Peyer's patch (tissue), 4 donors: ENCODE measurements at regions not wholly inside any gene's neighbourhood (a gene's known extent, or its start where the extent isn't known, plus 50 kb on each side); places are given as distances from the start of the nearest gene placed in this dataset.

ENCODE experiments used
- POLR2A ChIP-seq, 2 donors: fragments of 450-650 bp; IDR thresholded peaks; one replicate each; pipeline ENCODE4 v1.5.1; 2017; ENCODE audit warnings: antibody characterized with exemption in 2 of 2, mild to moderate bottlenecking in 2 of 2, moderate library complexity in 2 of 2
- TF ChIP-seq, protein P1 (sequence below), 6 experiments: fragments of 450-650 bp in 4 of 6; fragments of 200-600 bp in 2 of 6; sonication (generic) in 1 of 6; IDR thresholded peaks; one replicate each; pipeline ENCODE4 v1.5.1; 2017 to 2019; ENCODE audit warnings: antibody characterized with exemption in 6 of 6, mild to moderate bottlenecking in 3 of 6, moderate library complexity in 1 of 6

DNA sequence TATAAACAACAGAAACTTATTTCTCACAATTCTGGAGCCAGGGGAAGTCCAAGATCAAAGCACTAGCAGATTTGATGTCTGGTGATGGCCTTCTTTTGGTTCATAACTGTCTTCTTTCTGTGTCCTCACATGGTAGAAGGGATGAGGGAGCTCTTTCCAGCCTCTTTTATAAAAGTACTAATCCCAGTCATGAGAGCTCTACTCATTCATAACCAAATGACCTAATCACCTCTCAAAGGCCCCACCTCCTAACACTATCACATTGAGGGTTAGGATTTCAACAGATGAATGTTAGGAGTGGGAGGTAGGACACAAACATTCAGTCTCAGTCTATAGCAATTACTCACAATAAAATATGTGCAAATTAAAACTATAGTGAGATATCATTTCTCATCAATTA lies 50.1 kb upstream of the UBE2E2 start:
- TF ChIP-seq, protein P1, sequence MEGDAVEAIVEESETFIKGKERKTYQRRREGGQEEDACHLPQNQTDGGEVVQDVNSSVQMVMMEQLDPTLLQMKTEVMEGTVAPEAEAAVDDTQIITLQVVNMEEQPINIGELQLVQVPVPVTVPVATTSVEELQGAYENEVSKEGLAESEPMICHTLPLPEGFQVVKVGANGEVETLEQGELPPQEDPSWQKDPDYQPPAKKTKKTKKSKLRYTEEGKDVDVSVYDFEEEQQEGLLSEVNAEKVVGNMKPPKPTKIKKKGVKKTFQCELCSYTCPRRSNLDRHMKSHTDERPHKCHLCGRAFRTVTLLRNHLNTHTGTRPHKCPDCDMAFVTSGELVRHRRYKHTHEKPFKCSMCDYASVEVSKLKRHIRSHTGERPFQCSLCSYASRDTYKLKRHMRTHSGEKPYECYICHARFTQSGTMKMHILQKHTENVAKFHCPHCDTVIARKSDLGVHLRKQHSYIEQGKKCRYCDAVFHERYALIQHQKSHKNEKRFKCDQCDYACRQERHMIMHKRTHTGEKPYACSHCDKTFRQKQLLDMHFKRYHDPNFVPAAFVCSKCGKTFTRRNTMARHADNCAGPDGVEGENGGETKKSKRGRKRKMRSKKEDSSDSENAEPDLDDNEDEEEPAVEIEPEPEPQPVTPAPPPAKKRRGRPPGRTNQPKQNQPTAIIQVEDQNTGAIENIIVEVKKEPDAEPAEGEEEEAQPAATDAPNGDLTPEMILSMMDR (IDR thresholded peaks at IDR 0.05): no peak
- TF ChIP-seq POLR2A (IDR thresholded peaks at IDR 0.05): no peak
